ENCODE measurements at regions not wholly inside any gene's neighbourhood (a gene's known extent, or its start where the extent isn't known, plus 50 kb on each side); places are given as distances from the start of the nearest gene placed in this dataset.
"Not testable (repeated sequence)": the region's sequence is repeated elsewhere in the genome, so short reads cannot be mapped to it uniquely, and the experiment has no call there.

- no peak for DNase-seq (ENCODE audit: low read depth, low spot score)
These were observed 257.1 kb downstream of the EFCAB11 start for GRCh38 chr14:89697281-89698060.

- DNase-seq (ENCODE audit: low read depth, low spot score) = no peak
These were observed 258.7 kb downstream of the EFCAB11 start for GRCh38 chr14:89695846-89696245.

GRCh38 chr14:89690139-89690538 lies 264.4 kb downstream of the EFCAB11 start:
- DNase-seq (ENCODE audit: low read depth, low spot score) = no peak

GRCh38 chr14:89689711-89690110 lies 264.8 kb downstream of the EFCAB11 start:
- not testable (repeated sequence) for DNase-seq (ENCODE audit: low read depth, low spot score)

- no peak for DNase-seq (ENCODE audit: low read depth, low spot score)
These were observed 265.9 kb downstream of the EFCAB11 start for GRCh38 chr14:89688507-89689211.

- DNase-seq (ENCODE audit: low read depth, low spot score) = not testable (repeated sequence)
These were observed 267.4 kb downstream of the EFCAB11 start for GRCh38 chr14:89687129-89687528.

GRCh38 chr14:89684139-89684538 lies 267.1 kb upstream of the FOXN3 start:
- no peak for DNase-seq (ENCODE audit: low read depth, low spot score)

GRCh38 chr14:89681086-89682018 lies 264.3 kb upstream of the FOXN3 start:
- DNase-seq (ENCODE audit: low read depth, low spot score) = no peak

- no peak for DNase-seq (ENCODE audit: low read depth, low spot score)
These were observed 263.1 kb upstream of the FOXN3 start for GRCh38 chr14:89680156-89680555.

- DNase-seq (ENCODE audit: low read depth, low spot score) = no peak
These were observed 261.7 kb upstream of the FOXN3 start for GRCh38 chr14:89678768-89679167.

GRCh38 chr14:89675590-89675989 lies 258.6 kb upstream of the FOXN3 start:
- DNase-seq (ENCODE audit: low read depth, low spot score) = no peak

GRCh38 chr14:89674936-89675335 lies 257.9 kb upstream of the FOXN3 start:
- DNase-seq (ENCODE audit: low read depth, low spot score) = no peak

GRCh38 chr14:89674240-89674639 lies 257.2 kb upstream of the FOXN3 start:
- no peak for DNase-seq (ENCODE audit: low read depth, low spot score)

GRCh38 chr14:89673512-89674225 lies 256.6 kb upstream of the FOXN3 start:
- no peak for DNase-seq (ENCODE audit: low read depth, low spot score)

GRCh38 chr14:89672636-89673511 lies 255.8 kb upstream of the FOXN3 start:
- DNase-seq (ENCODE audit: low read depth, low spot score) = no peak

GRCh38 chr14:89669193-89669592 lies 252.2 kb upstream of the FOXN3 start:
- no peak for DNase-seq (ENCODE audit: low read depth, low spot score)

GRCh38 chr14:89667983-89668382 lies 250.9 kb upstream of the FOXN3 start:
- no peak for DNase-seq (ENCODE audit: low read depth, low spot score)

- DNase-seq (ENCODE audit: low read depth, low spot score) = not testable (repeated sequence)
These were observed 248.5 kb upstream of the FOXN3 start for GRCh38 chr14:89665300-89666081.

GRCh38 chr14:89661392-89661791 lies 244.4 kb upstream of the FOXN3 start:
- no peak for DNase-seq (ENCODE audit: low read depth, low spot score)
